Stimulated activated CD8-positive, alpha-beta memory T cell treated with anti-CD3 and anti-CD28 coated beads, Interleukin-15, amount 100 ng/mL, for 1 hour (primary cell): ENCODE measurements at regions not wholly inside any gene's neighbourhood (a gene's known extent, or its start where the extent isn't known, plus 50 kb on each side); places are given as distances from the start of the nearest gene placed in this dataset.
"Not testable (repeated sequence)": the region's sequence is repeated elsewhere in the genome, so short reads cannot be mapped to it uniquely, and the experiment has no call there.

Experiments
- DNase-seq: peaks from one replicate; pipeline ENCODE4 v3.0.0-alpha.2; 2020; ENCODE audit warnings: low read depth

DNA sequence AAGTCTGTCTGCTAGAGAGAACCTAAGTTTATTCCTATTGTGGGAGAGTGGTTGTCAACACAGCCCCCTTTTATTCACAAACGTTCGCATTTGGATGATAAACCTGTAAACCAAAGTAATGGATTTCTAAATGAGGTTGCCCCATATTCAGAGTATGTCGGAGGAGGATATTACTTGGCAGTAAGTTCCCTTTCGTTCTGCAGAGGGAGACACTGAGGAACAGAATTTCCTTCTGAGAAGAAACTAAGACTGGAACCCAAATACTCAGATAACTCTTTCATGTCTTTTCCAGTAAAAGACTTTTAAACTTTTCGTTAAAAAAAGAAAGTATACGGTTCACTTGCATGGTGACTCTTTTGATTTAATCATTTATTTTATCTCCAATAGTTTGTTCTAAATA, 754.6 kb upstream of the MMS22L start:
- no peak for DNase-seq

DNA sequence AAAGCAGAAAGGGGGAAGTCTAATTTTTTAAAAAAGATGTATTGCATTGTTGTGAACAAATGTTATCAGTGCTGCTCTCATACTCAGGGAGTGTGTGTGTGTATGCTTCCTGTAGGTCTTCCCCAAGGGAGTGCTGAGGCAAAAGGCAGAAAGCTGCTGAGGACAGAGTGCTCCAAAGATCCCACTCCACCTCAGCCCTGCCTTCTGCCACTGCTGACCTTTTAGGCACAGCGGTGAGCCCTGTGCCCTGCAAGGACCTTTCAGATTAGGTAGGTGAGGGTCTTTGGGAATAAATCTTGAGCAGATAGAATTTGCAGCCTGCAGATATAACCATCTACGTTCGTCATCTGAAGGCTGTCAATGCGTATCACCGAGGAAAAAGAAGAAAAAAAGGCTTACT, 756.4 kb upstream of the MMS22L start:
- no peak for DNase-seq

DNA sequence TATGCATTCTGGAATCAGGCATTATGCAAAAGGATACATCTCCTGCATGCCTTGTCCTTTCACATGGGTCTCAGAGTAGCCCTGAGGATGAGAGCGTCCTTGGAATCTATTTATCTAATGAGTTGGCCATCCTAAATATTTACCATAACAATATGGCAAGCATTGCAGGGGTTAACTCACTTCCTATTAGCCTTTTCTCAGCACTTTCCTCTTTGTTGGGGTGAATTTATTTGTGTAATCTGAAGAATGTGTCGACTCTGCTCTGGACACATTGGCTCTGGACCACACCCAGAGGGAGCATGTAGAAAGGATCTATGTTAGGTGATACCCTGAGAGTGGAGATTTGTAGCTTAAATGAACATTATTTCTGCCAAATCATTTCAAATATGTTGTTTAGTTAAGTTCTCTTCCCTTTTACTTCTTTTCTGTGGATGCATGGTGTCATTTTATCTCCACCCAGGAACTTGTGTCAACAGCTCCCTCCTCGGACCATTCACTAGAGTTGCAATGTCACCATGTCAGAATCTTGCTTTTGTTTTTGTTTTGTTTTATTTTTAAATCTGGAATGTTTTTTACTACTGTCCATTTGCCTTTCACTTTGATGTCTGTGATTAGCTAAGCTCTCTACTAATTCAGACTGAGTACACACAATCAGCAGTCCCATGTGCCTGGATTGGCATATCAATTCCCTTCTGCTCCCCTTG, 757.0 kb upstream of the MMS22L start:
- no peak for DNase-seq

DNA sequence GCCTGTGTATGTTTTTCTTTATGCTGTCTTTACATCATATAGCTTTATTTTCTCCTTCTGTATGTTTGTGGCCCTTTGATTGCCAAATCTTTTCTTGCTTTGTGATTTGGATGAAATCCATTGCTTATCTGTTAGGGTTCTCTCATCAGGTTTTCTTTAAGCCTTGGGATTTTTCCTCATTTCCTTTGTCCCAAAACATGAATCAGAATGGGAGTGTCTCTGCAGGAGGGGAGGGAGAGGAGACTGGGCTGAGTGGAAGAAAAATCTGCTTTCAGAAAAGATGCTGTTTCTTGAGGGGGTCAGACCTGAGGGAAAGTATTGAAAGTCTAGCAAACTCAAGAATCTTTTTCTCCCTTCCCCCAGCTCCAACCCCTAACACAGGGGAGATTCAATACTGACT, 758.0 kb upstream of the MMS22L start:
- DNase-seq = no peak

DNA sequence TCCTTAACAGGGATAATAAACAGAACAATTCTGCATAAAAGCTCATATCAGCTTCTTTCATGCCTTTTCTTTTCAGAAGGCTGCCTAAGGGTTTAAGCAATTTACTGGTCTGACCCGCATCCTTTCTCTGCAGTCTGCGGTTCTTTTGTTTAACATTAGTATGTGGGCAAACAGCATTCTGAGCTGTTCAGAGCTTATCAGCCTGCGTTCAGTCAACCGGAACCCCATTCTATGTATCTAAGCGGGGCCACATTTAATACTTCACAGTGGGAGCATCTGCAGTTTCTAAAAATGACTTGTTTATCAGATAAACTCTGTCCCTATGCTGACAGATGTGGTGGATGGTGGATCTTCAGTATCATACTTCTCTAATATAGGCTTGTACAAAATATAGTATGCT, 758.9 kb upstream of the MMS22L start:
- no peak for DNase-seq

DNA sequence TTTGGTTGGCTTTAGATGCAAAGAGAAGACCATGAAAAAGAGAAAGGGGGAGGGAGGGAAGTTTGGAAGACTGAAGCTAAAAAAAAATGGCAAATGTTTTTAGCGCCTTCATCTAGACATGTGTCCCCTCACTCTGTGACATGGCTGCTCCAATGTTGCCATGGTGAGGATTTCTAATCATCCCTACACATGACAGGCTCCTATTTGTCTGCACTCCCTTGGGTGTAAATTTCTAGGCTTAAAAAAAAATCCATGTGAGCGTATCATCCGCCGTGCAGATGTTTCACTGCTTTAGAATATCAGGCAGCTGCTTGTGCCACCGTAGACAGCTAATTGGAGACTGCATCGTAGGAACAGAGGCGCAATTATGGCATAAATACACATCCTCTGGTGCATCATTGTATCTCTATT, 761.1 kb upstream of the MMS22L start:
- DNase-seq = no peak

DNA sequence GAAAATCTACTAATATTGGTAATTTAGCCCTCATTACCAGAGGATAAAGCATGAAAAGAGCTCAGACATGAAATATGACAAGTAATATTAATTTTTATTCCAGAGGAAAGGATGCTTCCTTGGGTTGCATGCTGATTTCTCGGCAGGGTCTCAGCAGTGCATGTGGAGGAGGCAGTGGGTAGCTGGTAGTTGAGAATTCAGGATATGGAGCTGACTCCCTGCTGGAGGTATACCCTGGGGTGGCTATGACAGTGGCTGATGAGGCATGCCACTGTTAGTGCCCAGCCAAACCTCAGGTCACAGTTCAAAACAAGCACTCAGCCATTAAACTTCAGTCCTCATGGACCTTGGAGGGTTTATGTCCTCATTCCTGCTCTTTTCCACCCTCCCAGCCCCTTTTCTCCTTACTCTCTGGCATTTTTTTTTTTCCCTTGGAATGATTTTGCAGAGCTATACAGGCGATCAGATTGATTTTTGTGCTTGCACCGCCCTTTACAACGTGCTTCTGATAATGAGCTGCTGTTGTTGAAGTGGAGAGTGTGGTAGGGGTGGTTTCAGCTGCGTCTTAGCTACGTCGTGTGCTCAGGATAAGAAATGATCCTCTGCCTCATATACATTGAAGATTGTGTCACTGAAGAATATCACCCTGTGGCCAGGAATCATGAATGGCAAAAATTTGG, 761.9 kb upstream of the MMS22L start:
- DNase-seq = no peak

DNA sequence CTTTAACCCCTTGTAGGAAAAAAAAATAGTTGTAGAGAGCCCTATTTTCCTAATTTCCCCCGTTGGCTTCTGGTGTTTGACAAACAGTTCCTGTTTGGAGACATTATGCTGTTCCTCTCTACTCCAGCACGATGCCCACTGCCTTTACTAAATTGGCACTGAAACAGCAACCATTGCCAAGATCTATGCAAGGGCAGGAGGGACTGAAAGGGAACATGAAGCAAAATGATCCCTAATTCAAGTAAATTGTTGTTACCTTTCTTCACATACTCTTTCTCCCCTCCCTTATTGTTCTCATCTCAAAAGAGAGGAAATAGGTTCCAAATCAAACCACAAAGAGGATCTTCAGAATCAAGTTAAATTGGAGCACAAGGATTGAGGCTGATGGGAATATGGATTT, 764.1 kb upstream of the MMS22L start:
- DNase-seq = no peak

DNA sequence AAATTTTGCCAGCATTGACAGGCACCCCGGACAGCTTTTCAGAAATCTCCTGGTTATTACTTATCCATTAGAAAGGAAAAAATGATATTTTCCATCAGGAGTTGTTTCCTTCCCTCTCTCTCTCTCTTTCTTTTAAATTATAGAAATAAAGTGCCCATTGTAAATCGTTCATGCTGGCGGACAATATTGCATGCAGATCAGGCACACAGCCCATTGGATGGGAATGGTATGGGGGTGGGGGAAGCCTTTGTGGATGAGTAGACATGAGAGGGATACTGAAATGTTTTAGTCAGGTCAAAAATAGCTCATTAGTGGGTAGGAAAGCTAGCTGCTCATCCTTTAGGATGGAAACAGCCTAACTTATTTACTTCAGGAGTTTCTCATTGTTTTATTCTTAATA, 764.9 kb upstream of the MMS22L start:
- no peak for DNase-seq

DNA sequence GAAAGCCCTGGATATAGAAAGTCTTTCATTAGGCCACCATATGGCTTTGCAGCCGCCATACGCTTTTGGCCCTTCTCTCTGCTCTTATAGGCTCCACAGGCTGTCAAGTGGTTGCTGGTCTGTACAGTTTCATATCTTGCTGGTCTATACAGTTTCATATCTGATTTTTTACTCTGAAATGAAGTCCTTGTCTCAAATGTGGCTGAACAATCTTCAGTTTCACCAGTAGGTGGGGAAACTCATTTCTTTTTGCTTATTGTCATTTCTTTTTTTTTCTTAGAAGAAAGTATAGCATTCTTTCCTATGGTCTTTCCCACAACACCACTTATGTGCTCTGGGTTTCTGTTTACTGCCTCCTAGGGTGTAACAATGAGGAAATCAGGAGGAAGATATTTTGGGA, 771.4 kb upstream of the MMS22L start:
- no peak for DNase-seq

DNA sequence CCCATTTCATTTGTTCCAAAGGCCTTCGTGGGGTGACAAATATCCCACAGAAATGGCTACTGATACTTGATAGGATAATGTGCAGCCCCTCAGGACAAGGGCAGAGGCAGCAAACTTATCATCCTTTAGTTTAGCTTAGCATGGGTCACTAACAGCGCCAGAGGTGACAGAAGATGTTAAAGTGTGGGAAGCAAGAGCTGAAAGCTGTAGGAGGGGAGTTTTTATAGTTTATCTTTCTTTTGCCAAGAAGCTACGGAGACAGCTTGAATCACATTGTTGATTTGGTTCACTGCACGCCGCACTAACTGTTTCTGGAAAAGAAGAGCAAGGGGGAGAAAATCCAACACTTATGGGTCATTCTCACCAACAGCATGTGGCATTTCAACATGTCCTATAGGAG, 773.9 kb upstream of the MMS22L start:
- no peak for DNase-seq

DNA sequence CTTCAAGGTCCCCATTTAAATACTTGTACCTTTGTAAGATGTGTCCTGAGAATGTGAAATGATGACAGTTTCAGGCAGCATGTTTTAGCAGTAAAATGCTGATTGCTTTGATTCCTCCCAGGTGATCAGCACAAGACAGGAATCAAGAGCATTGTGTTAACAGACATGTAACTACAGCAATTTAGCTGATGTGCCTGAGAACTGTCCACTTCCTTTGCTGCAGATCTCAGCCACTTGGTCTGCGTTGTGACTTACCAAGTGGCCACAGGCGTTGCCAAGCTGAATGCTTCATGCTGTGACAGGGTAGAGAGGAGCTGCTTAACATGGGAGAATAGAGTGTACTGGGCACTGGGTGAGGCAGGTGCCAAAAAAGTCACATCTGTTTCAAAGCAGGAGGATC, 767.0 kb upstream of the POU3F2 start:
- no peak for DNase-seq

DNA sequence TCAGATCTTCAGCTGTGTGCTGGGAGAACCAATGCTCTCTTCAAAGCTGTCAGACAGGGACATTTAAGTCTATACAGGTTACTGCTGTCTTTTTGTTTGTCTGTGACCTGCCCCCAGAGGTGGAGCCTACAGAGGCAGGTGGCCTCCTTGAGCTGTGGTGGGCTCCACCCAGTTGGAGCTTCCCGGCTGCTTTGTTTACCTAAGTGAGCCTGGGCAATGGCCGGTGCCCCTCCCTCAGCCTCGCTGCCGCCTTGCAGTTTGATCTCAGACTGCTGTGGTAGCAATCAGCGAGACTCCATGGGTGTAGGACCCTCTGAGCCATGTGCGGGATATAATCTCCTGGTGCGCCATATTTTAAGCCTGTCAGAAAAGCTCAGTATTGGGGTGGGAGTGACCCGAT, 745.8 kb upstream of the POU3F2 start:
- not testable (repeated sequence) for DNase-seq

DNA sequence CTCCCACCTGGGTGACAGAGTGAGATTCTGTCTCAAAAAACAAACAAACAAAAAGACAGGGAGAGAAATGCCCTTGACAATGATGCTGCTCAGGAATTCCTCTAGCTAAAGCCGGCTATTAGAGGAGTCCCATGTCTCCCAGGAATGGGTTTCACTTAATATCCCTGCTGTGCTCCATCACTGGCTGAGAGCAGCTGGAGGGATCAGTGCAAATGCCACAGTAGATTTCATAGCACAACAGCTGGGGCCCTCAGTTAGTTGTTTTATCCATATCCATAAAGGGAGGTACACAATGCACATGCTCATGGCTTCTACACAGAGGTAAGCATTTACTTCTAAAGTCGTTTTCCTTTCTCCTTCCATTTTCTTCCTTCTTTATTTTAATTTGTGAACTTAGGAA, 742.0 kb upstream of the POU3F2 start:
- no peak for DNase-seq

DNA sequence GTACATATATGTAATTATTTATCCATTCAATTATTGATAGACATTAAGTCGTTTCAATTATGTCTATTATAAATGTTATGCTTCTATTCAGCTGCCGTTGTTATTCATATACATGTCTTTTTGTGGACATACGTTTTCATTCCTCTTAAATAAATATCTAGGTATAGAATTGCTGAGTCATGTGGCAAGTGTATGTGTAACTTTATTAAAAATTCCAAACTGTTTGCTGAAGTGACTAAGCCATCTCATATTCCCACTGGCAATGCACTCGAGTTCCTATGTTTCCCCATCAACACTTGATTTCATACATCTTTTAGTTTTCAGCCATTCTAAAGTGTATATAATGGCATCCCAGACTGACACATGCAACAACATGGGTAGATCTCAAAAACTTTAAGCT, 739.7 kb upstream of the POU3F2 start:
- DNase-seq = no peak

DNA sequence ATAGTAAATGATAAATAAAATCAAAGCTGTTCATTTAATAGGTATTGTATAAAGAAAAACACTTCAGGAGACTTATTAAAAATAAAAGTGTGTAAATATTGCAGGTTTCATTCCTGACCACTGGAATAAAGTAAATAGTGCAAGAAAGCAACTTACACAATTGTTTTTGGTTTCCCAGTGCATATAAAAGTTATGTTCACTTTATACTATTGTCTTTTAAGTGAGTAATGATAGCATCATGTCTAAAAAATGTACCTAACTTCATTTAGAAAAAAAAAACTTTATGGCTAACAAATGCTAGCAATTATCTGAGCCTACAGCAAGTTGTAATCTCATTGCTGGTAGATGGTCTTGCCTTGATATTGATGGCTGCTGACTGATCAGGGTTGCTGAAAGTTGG, 726.6 kb upstream of the POU3F2 start:
- DNase-seq = no peak

DNA sequence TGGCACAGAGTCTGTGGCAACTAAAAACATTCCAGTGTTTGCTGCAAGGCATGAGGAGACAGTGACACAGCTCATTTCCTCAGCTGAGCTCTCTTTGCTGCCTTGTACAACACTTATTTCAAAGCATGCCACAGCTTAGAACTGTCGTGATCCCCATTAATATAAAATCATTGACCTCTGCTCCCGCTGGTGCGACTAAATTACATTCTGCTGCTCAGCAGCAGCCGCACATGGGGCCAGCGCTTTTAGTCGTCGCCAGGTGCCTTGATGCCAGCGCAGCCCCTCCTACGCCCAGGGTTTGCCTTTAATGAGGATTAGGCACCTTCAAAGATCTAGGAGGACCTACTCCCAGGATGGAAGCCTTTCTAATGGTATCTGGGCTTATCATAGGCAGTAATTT, 717.9 kb upstream of the POU3F2 start:
- no peak for DNase-seq

DNA sequence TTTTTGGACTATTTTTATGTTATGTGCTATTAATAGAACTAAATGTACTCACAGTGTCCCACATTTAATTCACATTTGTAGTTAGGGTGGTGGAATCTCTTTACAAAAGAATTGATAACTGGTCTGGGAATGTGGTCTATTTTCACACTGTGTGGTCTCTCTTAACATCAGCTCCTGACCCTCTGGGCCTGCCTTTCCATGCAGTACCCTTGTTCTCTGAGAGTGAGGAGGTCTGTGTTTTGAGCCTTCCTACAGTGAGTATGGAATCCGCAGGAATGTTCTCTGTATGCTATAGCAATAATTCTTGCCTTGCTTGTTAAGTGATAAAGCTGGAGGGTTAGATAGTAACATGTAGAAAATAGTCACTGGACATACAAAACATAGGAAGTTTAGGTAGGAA, 717.3 kb upstream of the POU3F2 start:
- no peak for DNase-seq

DNA sequence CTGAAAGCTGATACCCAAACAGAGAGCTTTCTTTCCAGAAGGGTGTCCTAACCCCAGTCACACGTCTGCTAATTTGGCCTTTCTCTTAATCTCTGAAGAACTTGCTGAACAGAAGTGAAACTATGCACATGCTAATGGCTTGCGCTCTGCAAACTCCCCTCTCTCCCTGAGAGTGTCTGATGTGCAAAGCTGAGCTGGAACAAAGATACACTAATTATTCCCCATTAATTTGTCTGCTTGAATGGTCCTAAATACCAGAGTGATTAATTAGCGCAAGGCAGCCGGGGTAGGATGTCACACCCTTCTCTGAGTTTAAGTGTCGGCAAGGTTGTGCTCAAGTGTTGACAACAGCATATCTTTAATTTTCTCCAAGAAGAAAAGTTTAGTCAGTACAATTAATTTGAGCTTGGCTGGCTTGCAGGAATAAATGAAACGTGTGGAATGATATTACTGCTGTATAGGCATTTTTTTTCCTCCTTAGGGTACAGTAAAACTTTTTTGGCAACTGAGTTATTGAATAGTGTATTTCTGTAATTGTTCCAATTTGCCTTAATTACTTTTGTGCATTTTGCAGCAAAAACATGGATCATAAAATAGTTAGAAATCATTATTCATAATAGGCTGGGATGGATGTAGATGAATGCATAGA, 715.9 kb upstream of the POU3F2 start:
- DNase-seq = no peak

DNA sequence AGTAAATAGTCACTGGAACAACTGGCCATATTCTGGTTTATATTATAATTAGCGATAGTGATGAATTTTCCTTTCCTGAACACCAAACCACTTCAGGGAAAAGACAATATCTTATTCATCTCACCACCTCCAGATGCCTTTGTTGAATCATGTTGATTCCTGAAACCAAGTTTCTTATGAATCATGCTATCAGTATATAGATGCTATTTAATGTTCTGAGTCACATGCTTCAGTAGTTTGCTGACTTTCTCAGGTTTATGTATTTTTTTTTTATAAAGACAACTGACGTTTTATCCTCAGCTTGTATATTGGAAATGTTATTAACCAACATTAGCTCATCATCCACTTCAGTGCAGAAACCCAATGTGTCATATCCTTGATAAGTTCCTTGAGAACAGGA, 710.2 kb upstream of the POU3F2 start:
- DNase-seq = no peak

DNA sequence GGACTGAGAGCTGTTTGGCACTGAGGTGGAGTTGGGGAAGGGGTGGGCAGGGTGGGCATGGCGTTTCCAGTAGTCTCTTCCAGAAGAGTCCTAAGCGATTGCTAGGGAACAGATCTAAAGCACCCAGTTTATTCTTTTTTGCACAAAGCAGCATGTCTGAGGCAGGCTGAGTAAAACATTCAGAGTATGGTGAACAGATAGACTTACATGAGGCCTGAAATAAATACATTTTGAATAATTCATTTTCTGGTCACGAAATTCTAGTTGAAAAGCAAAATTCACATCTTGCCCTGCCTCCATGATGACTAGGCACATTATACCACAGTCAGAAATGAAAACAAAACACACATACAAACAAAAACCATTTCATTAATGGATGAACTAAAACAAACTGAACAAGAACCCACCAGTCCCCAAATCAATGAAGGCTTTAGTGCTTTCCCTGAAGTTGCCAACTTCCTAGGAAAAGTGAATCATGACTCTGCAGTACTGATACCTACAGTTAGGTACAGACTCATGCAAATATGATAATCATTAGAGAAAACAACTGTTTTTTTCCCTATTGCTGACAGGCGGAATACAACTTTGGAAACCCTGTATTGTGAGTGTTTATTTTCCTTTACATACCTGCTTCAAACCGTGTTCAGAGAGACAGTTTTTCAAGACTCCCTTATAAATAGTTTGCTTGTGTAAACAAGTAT, 702.9 kb upstream of the POU3F2 start:
- DNase-seq = no peak

DNA sequence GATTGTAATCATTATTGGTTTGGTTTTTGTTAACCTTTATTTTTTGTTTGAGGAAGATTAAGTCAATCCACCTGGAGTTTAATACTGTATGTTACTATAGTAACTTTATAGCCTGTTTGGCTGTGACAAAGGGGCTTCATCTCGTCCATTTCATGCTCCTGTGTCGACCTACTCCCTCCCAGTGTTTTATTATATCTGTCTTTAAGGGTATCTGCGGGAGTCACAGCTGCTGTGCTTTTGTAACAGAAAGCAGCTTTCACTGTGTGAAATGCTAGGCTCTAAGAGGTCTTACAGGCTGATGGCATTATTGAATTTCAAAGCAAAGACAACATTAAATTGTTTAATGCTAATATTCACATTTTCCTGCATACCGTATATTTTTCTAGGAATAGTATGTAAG, 698.0 kb upstream of the POU3F2 start:
- DNase-seq = no peak

DNA sequence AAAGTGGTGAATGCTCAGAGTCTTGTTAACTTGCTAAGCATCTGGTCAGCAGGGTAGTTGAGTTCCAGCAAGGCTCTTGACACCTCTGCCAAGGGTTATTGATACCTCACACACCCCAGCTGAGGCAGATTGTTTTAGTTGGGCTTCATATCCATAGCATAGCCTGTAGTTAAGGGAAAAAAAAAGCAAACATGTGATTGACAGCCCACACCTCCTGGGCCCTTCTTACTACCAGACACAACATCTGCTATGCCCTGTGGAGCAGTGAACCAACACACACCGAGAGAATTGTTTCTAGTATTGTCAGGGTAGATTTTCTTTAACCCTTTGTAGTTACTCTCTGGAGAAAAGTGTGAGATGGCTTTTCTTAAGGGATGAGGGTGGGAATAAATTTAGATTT, 697.0 kb upstream of the POU3F2 start:
- DNase-seq = no peak
